Caco-2 (cell line): ENCODE measurements at regions not wholly inside any gene's neighbourhood (a gene's known extent, or its start where the extent isn't known, plus 50 kb on each side); places are given as distances from the start of the nearest gene placed in this dataset.
"Not testable (repeated sequence)": the region's sequence is repeated elsewhere in the genome, so short reads cannot be mapped to it uniquely, and the experiment has no call there.

ENCODE experiments used
- BruUV-seq: library from RNA; stranded (reverse); fragments of 400-500 nt; replicated peaks from 2 replicates; lab custom pipeline; 2021; lab: Mats Ljungman, UMichigan
- CTCF ChIA-PET: fragments of 300-600 bp; sonication (Branson Sonifier 250); formaldehyde crosslinking; loops from one replicate; lab custom pipeline; 2022; ENCODE audit warnings: antibody characterized with exemption; lab: Charles Lee
- POLR2A ChIA-PET: fragments of 300-600 bp; sonication (Branson Sonifier 250); formaldehyde crosslinking; loops from one replicate; lab custom pipeline; 2022; ENCODE audit warnings: antibody characterized with exemption; lab: Charles Lee
- DNase-seq, 2 experiments: peaks; one replicate each; pipeline versions ENCODE4 v3.0.0 to v3.0.0-alpha.2; 2020 to 2022
- H3K27me3 ChIP-seq: replicated peaks from 2 replicates; pipeline ENCODE4 v1.6.0; 2011; ENCODE audit warnings: low read length; ENCODE audit not compliant: control insufficient read depth, insufficient read depth
- H3K36me3 ChIP-seq: 2 replicates; pipeline ENCODE4 v1.5.1; 2011; ENCODE audit warnings: low read length; ENCODE audit not compliant: control insufficient read depth, insufficient read depth
- H3K4me1 ChIP-seq: fragments of 250-450 bp; sonication (Bioruptor Pico); 2 replicates; pipeline ENCODE4 v1.5.1; 2020; ENCODE audit warnings: mild to moderate bottlenecking
- H3K4me3 ChIP-seq: 2 replicates; pipeline ENCODE4 v1.5.1; 2011; ENCODE audit warnings: low read depth, mild to moderate bottlenecking, control low read depth, low read length
- H3K9me3 ChIP-seq: fragments of 250-450 bp; sonication (Bioruptor Pico); 2 replicates; pipeline ENCODE4 v1.5.1; 2020; ENCODE audit warnings: mild to moderate bottlenecking, moderate library complexity
- H3K27ac Mint-ChIP-seq: one replicate; pipeline ENCODE4 v1.8.0; 2022; ENCODE audit warnings: mixed read lengths; ENCODE audit not compliant: unreplicated experiment
- H3K27me3 Mint-ChIP-seq: one replicate; pipeline ENCODE4 v1.8.0; 2022; ENCODE audit warnings: mixed read lengths; ENCODE audit not compliant: insufficient read depth, unreplicated experiment
- H3K36me3 Mint-ChIP-seq: one replicate; pipeline ENCODE4 v1.8.0; 2022; ENCODE audit warnings: mild to moderate bottlenecking, mixed read lengths; ENCODE audit not compliant: insufficient read depth, unreplicated experiment
- H3K4me1 Mint-ChIP-seq: one replicate; pipeline ENCODE4 v1.8.0; 2022; ENCODE audit warnings: low read depth, mixed read lengths; ENCODE audit not compliant: unreplicated experiment
- H3K4me3 Mint-ChIP-seq: one replicate; pipeline ENCODE4 v1.8.0; 2022; ENCODE audit warnings: mild to moderate bottlenecking, moderate library complexity, mixed read lengths; ENCODE audit not compliant: unreplicated experiment
- H3K9me3 Mint-ChIP-seq: one replicate; pipeline ENCODE4 v1.8.0; 2022; ENCODE audit warnings: mixed read lengths; ENCODE audit not compliant: unreplicated experiment
- intact Hi-C: fragments of 100-400 bp; cut with micrococcal nuclease; formaldehyde crosslinking; loops from one replicate; pipeline ENCODE4 v1.10.0; 2022; ENCODE audit not compliant: unreplicated experiment
- TF ChIP-seq, protein P1 (sequence below), 2 experiments: fragments of 200-600 bp in 1 of 2; IDR thresholded peaks; 1 replicate in 1 of 2; 2 replicates in 1 of 2; pipeline versions ENCODE4 v1.5.1 to v1.8.0; 2011 to 2022; ENCODE audit warnings: antibody characterized with exemption in 1 of 2, control low read depth in 1 of 2, inconsistent platforms in 1 of 2, low read depth in 1 of 2, low read length in 1 of 2, mild to moderate bottlenecking in 1 of 2, moderate library complexity in 1 of 2; ENCODE audit not compliant: insufficient read depth in 1 of 2, severe bottlenecking in 1 of 2, unreplicated experiment in 1 of 2

DNA sequence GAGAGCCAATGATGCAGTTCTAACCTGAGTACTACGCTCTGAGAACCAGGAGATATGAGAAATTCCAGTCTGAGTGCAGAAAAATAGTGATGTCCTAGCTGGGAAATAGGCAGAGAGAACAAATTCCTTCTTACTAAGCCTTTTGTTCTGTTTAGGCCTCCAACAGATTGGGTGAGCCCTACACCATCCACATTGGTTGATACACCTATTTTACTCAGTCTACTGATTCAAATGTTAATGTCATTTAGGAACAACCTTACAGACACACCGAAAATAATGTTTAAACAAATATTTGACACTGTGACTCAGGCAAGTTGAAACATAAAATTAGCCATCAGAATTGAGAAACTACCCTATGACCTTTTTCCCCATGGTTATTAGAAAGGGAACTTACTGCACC lies 333.9 kb upstream of the IZUMO3 start:
- ChIA-PET CTCF (no interaction called here), POLR2A (no interaction called here)
- Mint-ChIP-seq H3K9me3 (no peaks in the 10 kb centered on the region), H3K27ac (no peak overlapping the region), H3K4me1 (no peaks in the 10 kb centered on the region), H3K4me3 (no peak overlapping the region), H3K36me3 (no peaks in the 10 kb centered on the region), H3K27me3 (no peaks in the 10 kb centered on the region)
- intact Hi-C loops = no loop called here
- TF ChIP-seq, protein P1, sequence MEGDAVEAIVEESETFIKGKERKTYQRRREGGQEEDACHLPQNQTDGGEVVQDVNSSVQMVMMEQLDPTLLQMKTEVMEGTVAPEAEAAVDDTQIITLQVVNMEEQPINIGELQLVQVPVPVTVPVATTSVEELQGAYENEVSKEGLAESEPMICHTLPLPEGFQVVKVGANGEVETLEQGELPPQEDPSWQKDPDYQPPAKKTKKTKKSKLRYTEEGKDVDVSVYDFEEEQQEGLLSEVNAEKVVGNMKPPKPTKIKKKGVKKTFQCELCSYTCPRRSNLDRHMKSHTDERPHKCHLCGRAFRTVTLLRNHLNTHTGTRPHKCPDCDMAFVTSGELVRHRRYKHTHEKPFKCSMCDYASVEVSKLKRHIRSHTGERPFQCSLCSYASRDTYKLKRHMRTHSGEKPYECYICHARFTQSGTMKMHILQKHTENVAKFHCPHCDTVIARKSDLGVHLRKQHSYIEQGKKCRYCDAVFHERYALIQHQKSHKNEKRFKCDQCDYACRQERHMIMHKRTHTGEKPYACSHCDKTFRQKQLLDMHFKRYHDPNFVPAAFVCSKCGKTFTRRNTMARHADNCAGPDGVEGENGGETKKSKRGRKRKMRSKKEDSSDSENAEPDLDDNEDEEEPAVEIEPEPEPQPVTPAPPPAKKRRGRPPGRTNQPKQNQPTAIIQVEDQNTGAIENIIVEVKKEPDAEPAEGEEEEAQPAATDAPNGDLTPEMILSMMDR (IDR thresholded peaks at IDR 0.05; ENCODE audit: insufficient read depth in 1 of 2, low read depth in 1 of 2, low read length in 1 of 2, severe bottlenecking in 1 of 2, unreplicated experiment in 1 of 2) = no peak
- BruUV-seq = no TSS peak
- DNase-seq = no peak
- Histone ChIP-seq H3K4me3 (no peak overlapping the region), H3K4me1 (no peaks in the 10 kb centered on the region), H3K27me3 (no peaks in the 10 kb centered on the region), H3K9me3 (no peaks in the 10 kb centered on the region), H3K36me3 (no peaks in the 10 kb centered on the region)

DNA sequence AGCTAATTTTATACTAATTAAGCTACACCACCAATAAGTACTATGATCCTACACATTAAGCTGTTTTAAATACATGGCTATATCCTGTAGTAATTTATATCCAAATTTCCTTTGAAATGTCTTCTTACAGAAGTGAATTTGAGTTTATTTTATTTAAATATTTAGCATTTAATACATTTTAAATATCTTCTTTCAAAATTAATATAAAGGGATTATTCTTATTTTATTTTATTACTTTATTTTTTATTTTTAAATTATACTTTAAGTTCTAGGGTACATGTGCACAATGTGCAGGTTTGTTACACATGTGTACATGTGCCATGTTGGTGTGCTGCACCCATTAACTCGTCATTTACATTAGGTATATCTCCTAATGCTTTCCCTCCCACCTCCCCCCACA lies 310.9 kb upstream of the IZUMO3 start:
- H3K4me3 Mint-ChIP-seq, H3K27ac Mint-ChIP-seq, H3K4me3 ChIP-seq, CTCF ChIA-PET, intact Hi-C loops, DNase-seq, BruUV-seq, H3K9me3 ChIP-seq, H3K27me3 Mint-ChIP-seq, H3K9me3 Mint-ChIP-seq, H3K36me3 ChIP-seq, H3K36me3 Mint-ChIP-seq, H3K4me1 ChIP-seq, POLR2A ChIA-PET, H3K27me3 ChIP-seq, H3K4me1 Mint-ChIP-seq: not testable (repeated sequence)

DNA sequence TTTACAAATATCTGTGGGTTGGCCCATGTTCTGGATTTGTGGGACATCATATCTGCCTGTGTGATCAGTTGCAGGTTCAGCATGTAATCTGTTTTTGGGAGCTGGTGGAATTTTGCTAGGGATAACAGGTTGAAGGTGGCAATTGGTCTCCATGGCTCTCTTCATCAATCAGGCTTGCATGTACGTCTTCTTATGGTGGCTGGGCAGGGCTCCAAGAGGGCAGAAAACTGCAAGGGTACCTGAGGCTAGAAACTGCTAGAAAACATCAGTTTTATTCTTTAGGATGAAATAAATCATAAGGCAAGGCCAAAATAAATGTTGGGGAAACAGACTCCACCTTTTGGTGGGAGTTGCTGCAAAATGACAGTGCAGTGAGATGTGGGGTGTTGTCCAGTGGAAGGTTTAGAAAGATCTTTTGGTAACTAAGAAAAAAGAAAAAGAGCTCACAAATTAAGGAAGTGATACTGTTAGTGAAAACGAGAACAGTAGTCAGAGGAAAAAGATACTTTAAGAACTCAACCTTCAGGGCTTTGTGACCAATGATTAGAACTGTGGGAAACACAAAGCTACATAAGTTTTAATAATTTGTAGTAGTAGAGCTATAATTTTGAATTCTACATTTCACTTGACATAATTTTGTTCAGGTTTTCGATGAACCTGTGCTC lies 300.7 kb upstream of the IZUMO3 start:
- no peak overlapping the region for H3K4me3 ChIP-seq
- DNase-seq = no peak
- intact Hi-C loops = no loop called here
- Mint-ChIP-seq H3K27ac (no peak overlapping the region), H3K4me3 (no peak overlapping the region), H3K36me3 (no peaks in the 10 kb centered on the region), H3K4me1 (no peaks in the 10 kb centered on the region), H3K9me3 (no peaks in the 10 kb centered on the region), H3K27me3 (no peaks in the 10 kb centered on the region)
- TF ChIP-seq, protein P1 (IDR thresholded peaks at IDR 0.05; ENCODE audit: insufficient read depth in 1 of 2, low read depth in 1 of 2, low read length in 1 of 2, severe bottlenecking in 1 of 2, unreplicated experiment in 1 of 2) = no peak
- no TSS peak for BruUV-seq
- no peaks in the 10 kb centered on the region for H3K36me3 ChIP-seq
- no peaks in the 10 kb centered on the region for H3K27me3 ChIP-seq
- H3K4me1 ChIP-seq = no peaks in the 10 kb centered on the region
- ChIA-PET POLR2A (no interaction called here), CTCF (no interaction called here)
- no peaks in the 10 kb centered on the region for H3K9me3 ChIP-seq
